ENCODE measurements at regions not wholly inside any gene's neighbourhood (a gene's known extent, or its start where the extent isn't known, plus 50 kb on each side); places are given as distances from the start of the nearest gene placed in this dataset.

DNA sequence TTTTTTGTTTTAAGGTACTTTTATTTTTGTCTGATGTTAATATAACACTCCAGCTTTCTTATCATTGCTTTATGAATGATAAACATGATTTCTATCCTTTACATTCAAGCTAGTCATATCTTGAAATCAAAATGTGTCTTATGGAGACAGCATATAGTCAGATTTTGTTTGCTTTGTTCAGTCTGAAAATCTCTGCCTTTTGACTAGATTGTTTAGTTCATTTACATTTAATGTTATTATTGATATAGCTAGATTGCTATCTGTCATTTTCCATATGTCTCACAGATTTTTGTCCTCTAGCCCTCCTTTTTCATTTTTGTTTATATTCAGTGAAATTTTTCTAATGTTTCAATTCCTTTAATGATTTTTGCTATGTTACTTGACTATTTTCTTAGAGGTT is 332.8 kb downstream of the SMOC2 start:
- no peak for DNase-seq (ENCODE audit: low read depth)

- DNase-seq (ENCODE audit: low read depth) = no peak
Measured at GRCh38 chr6:168765752-168766151, 324.8 kb downstream of the SMOC2 start.

- no peak for DNase-seq (ENCODE audit: low read depth)
Measured at GRCh38 chr6:168756009-168756634, 315.1 kb downstream of the SMOC2 start.

DNA sequence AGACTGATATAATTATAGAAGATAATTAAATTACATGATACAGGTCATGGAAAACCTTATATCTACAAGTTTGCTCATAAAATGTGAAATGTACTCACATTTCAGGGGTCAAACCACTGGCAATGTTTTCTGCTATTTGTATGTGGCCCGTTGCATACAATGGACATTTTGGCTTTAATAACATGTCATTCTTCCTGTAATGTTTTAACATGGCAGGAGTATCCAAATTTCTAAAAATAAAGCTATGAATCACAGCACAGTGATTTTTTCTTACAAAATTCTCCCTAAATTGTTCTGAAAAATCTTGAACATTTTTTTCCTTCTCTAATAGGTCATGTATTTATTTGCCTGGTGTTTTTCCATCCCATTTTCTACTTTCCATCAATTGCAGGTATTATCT is 305.7 kb downstream of the SMOC2 start:
- DNase-seq (ENCODE audit: low read depth) = no peak

- DNase-seq (ENCODE audit: low read depth) = no peak
Measured at GRCh38 chr6:168746013-168746412, 305.0 kb downstream of the SMOC2 start.

DNA sequence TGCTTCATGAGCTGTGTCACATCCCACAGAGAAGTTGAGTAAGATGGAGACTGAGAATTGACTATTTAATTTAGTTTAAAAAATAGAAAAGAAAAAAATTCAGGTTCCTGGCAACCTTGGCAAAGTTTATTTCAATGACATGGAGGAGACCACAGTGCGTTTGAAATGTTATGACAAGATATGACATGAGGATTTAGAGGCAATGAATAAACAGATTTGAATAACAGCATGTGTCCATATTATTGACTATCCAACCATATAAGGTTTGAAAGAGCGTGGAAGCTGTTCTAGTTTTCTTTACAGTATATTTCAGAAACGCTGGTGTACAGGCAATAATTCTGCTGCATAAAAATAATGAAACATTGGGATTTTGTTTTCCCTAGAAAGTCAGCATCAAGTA is 303.9 kb downstream of the SMOC2 start:
- no peak for DNase-seq (ENCODE audit: low read depth)

- DNase-seq (ENCODE audit: low read depth) = no peak
Measured at GRCh38 chr6:168741942-168742782, 301.2 kb downstream of the SMOC2 start.

DNA sequence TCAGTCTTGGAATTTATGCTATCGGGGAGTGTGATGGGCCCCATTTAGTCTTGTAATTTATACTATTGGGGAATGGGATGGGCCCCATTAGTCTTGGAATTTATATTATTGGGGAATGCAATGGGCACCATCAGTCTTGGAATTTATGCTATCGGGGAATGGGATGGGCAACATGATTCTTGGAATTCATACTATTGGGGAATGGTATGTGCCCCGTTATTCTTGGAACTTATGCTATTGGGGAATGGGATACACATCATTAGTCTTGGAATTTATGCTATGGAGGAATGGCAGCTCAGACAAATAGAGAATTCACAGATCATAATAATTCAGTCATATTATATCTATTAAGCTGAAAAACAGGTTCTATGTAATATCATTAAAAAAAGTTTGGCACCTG is 300.3 kb downstream of the SMOC2 start:
- DNase-seq (ENCODE audit: low read depth) = no peak

DNA sequence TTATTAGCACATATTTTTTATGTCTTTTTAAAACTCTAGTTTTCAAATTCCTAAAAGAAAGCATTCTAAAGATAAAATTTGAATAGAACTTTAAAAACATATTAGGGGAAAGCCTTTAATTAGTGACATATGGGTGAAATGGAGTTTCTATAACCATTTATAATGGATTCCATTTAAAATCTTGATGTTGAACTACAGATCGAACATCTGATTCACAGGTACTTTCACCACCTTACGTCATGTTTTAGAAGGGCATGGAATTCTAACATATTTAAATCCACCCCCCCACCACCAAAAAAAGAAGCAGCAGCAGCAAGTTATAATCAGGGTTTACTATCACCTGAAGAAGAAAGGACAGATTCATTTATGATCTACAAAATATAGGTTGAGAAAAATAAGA is 298.4 kb downstream of the SMOC2 start:
- DNase-seq (ENCODE audit: low read depth) = no peak

- peak; percentile 36 for DNase-seq (ENCODE audit: low read depth)
Measured at GRCh38 chr6:168737481-168737880, 296.5 kb downstream of the SMOC2 start.

GRCh38 chr6:168737014-168737413 is 296.0 kb downstream of the SMOC2 start:
- no peak for DNase-seq (ENCODE audit: low read depth)

DNA sequence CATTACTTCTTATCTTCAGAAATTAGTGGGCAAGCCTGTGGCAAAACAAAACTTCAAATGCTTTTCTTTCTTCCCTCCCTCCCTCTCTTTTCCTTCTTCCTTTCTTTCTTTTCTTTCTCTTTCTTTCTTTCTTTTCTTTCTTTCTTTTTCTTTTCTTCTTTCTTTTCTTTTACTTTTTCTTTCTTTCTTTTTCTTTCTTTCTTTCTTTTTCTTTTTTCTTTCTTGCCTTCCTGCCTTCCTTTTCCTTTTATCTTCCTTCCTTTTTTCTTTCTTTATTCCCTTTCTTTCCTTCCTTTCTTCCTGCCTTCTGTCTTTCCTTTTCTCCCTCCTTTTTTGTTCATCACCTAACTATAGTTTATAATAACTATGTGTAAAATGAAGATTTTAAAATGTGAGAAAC is 295.1 kb downstream of the SMOC2 start:
- DNase-seq (ENCODE audit: low read depth) = no peak

GRCh38 chr6:168735268-168735949 is 294.4 kb downstream of the SMOC2 start:
- no peak for DNase-seq (ENCODE audit: low read depth)

GRCh38 chr6:168734523-168734922 is 293.5 kb downstream of the SMOC2 start:
- no peak for DNase-seq (ENCODE audit: low read depth)

DNA sequence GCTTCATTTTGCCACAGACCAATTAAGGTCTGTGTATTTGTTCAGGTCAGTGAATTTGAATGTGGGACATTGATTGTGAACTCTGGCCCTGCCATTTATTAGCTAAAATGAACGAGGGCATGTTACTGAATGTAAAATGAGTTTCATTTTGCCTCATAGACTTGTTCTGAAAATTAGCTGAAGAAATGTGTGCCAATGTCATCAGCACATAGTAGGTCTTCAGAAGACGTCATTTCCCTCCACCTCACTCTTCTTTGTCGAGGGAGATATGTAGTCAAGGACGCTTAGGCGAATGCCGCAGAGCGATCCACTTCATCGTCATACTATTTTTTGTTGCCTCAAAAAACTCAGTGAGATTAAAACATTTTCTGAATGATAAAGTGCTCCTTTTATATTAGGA is 291.7 kb downstream of the SMOC2 start:
- no peak for DNase-seq (ENCODE audit: low read depth)

- no peak for DNase-seq (ENCODE audit: low read depth)
Measured at GRCh38 chr6:168730931-168731716, 290.1 kb downstream of the SMOC2 start.

- DNase-seq (ENCODE audit: low read depth) = no peak
Measured at GRCh38 chr6:168728056-168728455, 287.1 kb downstream of the SMOC2 start.

GRCh38 chr6:168726312-168726856 is 285.4 kb downstream of the SMOC2 start:
- DNase-seq (ENCODE audit: low read depth) = no peak

GRCh38 chr6:168725802-168726201 is 284.8 kb downstream of the SMOC2 start:
- no peak for DNase-seq (ENCODE audit: low read depth)

DNA sequence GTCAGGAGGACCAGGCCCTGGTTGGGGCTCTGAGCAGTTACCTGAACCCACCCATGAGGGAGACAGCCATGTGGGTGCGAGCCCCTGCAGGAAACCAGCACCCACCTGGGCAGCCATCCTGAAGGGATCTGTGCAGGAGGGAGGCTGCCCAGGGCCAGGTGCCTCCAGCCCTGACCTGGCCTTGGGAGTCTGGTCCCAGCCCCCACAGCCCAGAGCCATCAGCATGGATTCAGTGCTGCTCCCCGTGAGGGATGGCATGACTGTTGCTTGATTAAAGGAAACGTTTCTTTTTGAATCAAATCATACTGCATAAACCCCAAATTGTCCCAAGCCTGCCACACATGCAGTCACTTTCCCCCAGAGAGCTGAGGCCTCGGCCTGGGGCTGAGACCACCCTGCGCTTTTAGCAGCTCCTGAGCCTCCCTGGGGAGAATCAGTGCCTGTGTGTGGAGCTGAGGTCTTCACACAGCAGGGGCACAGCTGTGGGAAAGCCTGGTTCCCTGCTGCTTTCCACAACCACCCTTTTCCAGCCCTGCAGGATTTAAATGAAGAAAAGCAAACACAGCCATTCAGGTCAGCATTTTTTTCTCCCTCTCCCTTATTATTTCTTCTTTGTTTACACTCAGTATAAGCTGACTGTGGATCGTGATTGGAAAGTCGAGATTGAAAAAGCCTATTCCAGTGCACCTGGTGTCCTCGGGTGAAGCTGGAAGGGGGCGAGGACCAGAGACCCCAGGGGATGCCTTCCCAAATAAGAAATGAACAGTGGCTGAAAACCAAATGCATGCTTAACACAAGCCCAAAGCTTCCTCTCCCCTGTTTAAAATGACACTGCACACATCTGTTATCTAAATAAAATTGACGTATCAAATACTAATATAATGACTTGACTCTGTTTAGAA is 283.9 kb downstream of the SMOC2 start:
- no peak for DNase-seq (ENCODE audit: low read depth)

- DNase-seq (ENCODE audit: low read depth) = no peak
Measured at GRCh38 chr6:168724033-168724432, 283.0 kb downstream of the SMOC2 start.
